Right lung (tissue), 2 donors: ENCODE measurements at regions not wholly inside any gene's neighbourhood (a gene's known extent, or its start where the extent isn't known, plus 50 kb on each side); places are given as distances from the start of the nearest gene placed in this dataset.
"Not testable (repeated sequence)": the region's sequence is repeated elsewhere in the genome, so short reads cannot be mapped to it uniquely, and the experiment has no call there.

Source experiments
- DNase-seq, 2 donors: peaks; one replicate each; pipeline ENCODE4 v3.0.0-alpha.2; 2013

DNA sequence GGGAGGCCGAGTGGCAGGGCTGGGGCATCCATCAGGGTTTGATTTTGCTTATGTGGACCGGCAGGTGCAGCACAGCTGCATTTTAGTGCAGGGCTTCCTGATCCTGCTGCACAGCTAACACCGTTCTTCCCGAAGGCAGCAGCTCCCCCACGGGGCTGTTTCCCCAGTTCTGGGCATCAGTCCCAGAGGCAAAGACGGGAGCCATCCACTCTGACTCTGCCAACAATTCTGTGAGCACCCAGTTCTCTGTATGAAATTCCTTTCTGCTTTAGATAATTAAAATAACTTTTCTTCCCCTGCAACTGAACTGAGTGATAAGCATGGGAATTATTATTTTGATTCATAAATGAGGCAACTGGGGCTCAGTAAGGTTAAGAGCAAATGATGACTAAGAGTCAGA is 262.9 kb upstream of the ATP10A start:
- no peak for DNase-seq

DNA sequence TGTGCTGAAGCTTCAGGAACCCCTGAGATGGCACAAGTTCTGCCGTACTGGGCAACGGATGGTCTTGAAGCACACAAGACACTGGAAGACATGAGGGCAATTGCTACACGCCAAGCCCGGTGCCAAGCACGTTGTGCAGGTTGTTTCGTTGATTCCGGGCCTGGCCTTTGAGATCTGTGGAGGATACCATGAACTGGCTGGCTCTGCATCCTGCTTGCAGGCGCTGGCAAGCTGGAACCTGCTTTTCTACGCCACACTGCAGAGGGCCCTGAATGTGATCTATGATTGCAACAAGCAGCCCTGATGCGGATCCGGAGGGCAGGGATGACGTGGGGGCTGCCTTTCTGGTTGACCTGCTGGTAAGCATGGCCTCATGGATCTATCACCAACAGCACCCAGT is 262.5 kb upstream of the ATP10A start:
- DNase-seq: no peak

DNA sequence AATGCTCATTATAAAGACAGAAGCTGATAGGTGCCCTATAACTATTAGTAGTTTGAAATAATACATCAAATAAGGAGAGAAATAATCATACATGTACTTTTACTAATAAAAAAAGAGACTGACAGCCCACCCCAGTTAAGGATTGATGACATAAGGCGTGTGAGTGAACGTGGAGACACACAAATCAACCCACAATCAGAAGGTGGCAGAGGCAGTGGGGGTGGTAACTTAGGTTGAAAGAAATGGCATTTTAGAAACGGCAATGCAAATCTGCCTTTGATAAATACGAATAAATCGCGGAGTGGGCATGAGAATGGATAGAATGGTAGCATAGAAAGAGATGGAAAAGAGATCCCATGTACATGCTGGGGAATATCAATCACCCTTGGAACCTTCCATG is 256.2 kb upstream of the ATP10A start:
- no peak for DNase-seq

DNA sequence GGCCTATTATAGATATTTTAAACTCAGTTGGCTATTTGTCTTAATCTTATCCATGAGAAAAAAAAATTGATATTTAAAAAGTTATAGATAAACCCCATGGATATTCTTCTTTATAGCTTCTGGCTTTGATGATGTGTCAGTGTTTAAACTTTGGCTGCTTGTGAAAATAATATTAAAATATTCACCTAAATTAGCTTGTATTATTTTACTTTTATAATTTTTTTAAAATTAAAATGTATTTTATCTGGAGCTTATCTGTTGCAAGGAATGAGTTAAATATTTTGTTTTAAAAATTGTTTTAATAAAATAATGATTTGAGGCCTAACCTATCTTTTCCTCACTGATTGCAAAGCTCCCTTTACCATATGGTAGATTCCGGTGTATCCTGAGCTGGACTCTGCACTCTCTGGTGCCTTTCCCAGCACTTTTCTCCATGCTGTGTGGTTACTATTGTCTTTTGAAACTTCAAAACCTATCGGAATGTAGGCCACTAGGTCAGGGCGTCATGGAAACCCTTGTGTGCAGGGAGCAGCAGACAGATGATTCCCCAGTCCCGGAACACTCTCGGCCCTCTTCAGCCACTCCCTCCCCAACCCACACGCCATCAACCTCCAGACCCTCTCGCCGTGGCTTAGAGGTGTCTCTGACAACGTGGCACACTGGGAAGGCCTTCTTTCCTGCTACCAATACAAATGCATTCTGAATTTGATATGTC is 252.3 kb upstream of the ATP10A start:
- DNase-seq: no peak

DNA sequence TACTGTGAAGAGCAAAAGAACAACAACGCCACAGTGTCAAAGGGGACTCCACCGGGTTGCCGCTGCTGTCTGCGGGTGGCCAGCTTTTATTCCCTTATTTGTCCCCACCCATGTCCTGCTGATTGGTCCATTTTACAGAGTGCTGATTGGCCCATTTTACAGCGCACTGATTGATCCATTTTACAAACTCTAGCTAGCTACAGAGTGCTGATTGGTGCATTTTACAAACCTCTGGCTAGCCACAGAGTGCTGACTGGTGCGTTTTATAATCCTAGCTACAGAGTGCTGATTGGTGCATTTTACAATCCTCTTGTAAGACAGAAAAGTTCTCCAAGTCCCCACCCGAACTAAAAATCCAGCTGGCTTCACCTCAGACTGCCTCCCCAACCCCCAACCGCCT is 251.0 kb upstream of the ATP10A start:
- not testable (repeated sequence) for DNase-seq

DNA sequence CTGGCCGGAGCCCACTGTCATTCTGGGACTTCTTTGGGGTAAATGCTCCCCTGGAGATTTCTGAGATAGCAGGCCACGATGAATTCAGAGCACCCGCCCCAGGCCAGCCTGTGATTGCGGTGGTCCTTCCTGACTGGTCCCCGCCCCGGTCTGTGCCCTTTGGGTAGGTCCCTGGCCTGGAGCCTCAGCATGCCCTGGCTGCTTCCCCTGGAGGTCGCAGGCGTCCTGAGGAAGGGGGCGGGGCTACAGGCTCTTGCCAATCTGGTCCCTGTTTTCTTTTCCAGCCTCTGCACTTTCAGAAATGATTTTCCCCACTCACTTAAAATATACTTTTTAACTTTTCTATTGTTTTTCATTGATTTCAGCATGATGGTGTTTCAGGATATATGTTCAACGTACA is 250.2 kb upstream of the ATP10A start:
- no peak for DNase-seq

DNA sequence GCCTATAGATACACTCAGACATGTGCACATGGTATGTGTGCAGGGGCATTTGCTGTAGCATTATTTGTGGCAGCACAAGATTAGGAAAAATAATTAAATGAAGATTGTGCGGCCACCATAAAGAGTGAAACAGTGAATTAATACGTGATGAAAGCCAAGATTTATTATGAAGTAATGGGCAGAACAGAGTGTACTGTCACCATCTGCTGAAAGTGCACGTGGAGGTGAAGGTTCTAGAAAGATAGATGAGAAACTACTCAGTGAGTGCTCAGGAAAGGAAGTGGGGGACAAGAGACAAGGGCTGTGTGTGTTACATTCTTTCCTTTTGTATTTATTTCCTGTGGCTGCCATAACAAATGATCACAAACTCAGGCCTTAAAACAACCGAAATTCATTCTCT is 246.1 kb upstream of the ATP10A start:
- no peak for DNase-seq

DNA sequence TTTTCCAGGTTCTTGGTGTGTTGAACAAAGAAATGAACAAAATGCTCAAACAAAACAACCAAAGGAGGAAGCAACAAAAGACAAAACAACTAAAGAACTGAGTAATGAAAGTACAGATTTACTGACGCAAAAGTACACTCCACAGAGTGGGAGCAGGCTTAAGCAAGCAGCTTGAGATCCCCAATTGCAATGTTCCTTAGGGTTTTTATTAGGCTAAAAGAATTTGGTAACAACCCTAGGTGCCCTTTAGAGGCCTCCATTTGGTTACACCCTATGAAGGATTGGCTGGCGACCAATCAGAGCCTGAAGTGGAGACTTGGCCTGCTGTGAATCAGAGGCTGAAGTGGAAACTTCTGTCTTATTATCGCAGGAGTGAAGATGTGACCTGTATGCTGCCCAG is 243.4 kb upstream of the ATP10A start:
- DNase-seq: no peak

DNA sequence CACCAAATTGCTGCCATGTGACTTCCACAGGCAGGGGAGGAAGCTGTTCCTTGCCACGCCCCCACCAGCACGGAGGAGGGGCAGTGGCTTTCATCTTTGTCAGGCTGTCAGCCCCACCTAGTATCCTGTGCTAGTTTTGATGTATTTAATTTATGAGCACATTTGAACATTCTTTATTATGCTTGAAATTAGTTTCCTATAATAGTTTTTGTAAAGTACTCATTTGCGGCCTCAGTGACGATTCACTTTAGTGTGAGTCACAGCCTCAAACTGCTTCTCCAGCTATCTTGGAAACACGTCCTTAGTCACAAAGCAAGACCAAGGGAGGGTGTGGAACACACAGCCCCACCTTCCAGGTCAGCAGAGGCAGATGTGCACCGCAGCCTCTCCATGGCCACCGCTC is 239.9 kb upstream of the ATP10A start:
- no peak for DNase-seq

DNA sequence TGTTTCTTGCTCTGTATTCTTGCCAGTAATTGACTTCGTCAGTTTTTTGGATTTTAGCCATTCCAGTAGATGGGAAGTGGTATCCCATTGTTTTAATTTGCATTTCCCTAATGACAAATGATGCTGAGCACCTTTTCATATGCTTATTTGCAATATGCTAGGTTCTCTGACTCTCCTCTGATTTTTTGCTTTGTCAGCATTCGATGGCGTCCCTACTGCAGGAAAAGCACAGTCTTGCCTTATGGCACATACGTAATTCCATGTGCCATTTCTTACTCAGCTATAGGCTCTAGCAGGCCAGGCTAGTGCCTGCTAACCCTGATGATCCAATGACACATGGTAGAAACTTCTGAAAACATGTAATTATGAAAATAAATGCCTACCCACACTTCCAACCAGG is 239.2 kb upstream of the ATP10A start:
- DNase-seq: no peak

DNA sequence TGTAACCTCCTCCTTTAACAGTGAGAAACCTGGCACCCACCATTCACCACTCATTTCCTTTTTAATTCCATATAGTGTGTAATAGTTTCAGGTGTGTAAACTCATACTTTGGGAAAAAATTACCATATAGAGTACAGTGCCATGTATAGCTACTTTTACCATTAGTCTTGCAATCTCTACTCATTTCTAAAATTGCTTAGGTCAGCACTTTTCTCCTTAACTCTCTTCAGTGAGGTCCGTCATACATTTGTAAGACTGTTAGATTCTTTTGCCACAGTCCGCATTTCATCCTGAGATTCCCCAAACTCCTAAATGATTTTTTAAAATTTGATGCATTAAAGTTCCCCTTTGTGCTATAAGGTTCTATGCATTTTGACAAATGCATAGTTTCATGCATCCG is 238.3 kb upstream of the ATP10A start:
- DNase-seq: no peak

DNA sequence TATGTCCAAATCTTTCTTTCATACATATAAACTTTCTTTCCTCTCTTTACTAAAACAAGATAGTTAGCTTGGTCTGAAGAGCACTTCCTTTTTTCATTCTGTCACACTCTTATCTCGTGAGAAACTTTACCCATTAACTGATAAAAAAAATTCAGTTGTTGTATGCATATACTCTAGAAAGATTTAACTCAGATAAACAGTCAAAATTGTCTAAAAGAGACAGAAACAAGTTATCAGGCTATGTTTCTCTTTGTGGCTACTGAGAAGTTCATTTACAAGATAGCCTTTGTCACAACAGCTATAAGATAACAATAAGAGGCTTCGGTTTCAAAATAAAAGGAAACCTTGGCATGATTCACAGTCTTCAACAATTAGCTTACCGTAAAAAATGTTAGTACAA is 235.7 kb upstream of the ATP10A start:
- no peak for DNase-seq

DNA sequence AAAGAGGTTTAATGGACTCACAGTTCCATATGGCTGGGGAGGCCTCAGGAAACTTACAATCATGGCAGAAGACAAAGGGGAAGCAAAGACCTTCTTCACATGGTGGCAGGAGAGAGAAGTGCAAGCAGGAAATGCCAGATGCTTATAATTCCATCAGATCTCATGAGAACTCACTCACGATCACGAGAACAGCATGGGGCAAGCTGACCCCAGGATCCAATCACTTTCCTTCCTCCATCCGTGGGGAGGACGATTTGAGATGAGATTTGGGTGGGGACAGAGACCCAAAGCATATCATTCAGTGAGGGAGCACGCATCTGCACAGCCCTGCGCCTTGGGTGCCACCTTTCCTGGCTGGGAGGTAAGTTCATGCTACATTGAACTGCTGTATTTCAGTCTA is 234.1 kb upstream of the ATP10A start:
- DNase-seq: no peak

DNA sequence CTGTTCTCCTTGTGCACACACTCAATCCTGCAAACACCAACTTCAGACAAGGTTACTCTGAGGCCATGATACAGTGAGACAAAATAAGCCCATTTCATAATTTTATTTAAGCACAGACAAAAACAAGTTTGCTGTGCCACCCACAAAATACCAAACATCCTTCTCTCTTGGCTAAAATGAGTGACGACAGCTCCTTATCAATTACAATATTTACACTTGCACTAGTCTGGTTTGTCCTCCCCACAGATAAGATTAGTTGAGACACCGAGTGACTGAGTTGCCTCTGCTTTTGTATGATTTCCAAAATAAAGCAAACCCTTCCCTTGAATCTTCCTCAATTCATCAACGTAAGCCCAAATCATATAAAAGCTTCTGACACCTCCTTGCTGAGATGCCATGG is 233.5 kb upstream of the ATP10A start:
- no peak for DNase-seq

DNA sequence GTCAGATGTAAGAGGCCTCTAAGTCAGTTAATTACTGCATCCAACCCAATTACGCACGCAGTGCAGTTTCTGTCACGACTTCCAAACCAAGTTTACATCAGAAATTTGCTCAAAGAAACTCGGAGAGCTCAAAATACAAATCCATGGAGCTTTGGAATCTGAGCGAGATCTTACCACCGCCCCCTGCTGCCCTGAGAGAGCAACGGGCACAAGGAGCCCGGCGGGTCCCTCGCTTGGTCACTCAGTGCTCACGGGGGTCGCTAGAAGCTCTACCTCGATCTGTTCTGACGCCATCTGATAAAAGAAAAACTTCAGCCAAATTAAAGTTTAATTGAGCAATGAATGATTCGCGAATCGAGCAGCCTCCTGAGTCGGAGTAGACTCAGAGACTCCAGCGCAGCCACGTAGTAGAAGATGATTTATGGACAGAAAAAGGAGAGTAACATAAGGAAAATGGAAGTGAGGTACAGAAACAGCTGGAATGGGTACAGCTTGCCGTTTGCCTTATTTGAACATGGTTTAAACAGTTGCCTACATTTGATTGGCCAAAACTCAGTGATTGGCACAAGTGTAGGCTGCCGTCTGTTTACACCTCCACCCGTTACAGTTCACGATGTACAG is 232.7 kb upstream of the ATP10A start:
- DNase-seq: no peak

DNA sequence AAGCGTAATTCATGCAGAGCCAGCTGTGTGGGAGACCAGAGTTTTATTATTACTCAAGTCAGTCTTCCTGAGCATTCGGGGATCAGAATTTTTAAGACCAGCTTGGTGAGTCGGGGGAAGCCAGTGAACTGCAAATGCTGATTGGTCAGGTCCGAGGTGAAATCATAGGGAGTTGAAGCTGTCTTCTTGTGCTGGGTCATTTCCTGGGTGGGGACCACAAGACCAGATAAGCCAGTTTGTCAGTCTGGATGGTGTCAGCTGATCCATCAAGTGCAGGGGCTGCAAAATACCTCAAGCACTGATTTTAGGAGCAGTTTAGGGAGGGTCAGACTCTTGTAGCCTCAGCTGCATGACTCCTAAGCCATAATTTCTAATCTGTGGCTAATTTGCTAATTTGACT is 228.1 kb upstream of the ATP10A start:
- DNase-seq: no peak

DNA sequence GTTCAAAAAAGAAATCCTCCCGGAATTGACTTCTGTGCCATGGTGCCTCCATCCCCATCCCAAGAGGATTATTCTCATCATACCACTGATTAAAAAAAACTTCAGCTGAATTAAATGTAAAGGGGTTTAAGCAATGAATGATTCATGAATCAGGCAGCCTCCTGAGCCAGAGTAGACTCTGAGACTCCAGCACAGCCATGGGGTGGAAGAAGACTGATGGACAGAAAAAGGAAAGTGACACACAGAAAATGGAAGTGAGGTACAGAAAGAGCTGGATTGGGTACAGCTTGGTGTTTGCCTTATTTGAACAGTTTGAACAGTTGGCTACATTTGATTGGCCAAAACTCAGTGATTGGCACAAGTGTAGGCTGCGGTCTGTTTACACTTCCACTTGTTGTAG is 224.8 kb upstream of the ATP10A start:
- no peak for DNase-seq

DNA sequence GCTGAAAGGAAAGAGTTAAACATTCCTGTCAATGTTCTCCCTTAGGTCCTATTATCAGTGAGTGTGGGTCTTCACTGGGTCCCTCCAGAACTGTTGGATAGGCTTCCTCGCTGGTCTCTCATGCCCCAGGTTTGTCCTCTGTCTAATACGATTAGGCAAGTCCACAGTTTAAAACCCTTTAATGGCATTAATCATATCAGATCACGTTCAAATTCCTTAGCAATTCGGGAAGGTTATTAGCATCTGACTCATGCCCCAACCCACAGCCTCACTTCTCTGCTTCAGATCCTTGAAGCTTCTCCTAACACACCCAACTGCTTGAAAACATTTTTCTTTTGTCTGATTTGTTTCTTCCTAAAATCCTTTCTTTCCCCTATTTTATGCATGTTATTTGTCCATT is 224.3 kb upstream of the ATP10A start:
- no peak for DNase-seq

DNA sequence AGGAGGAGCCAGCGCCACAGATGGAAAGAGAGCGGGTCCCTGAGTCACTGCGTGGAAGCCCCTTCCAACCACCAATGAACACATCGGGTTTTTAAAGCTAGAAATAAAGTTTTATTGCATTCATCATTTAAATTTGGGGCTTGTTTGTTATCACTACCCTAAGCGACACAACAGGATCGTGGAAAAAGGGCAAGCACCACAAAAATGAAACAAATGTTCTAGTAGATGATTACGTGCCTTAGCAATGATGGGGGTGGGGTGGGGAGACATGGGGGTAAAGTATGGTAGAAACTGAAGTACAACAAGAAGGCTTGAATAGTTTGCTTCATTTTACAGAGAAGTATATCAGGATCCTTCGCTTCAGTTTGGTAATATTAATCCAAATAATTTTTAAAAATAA is 221.6 kb upstream of the ATP10A start:
- no peak for DNase-seq

DNA sequence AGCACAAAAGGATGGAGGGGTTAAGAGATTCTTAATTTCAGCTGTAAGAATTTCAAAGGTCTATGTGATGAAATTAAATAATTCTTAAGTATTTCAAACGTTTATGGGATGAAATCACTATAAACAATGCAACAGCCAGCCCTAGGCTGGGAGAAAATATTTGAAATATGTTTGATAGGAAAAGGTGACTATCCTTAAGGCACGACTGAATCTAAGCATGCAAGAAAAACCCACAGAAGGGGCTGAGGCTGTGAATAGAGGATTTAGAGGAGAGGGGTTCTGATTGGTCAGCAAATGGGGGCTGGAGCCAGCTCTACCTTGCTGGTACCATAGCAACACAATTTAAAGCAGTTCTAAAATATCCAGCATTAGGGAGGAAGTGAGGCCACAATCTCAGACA is 220.8 kb upstream of the ATP10A start:
- DNase-seq: no peak

DNA sequence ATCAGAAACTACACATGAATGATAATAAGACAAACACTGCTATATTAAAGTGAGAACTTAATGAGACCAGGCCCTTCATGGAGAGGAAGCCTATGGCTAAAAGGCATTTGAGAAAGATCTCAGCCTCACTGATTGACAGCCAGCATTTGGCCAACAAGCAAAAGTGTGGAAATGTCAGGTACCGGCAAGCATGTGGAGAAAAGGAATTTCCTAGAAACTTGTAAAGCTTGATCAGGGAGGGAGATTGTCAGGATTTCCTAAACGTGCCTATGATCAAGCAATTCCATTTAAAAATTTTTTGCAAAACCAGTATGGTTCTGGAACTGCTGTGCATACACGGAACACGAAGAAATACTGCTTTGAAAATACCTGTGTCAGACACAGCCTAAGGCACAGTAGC is 220.3 kb upstream of the ATP10A start:
- no peak for DNase-seq

DNA sequence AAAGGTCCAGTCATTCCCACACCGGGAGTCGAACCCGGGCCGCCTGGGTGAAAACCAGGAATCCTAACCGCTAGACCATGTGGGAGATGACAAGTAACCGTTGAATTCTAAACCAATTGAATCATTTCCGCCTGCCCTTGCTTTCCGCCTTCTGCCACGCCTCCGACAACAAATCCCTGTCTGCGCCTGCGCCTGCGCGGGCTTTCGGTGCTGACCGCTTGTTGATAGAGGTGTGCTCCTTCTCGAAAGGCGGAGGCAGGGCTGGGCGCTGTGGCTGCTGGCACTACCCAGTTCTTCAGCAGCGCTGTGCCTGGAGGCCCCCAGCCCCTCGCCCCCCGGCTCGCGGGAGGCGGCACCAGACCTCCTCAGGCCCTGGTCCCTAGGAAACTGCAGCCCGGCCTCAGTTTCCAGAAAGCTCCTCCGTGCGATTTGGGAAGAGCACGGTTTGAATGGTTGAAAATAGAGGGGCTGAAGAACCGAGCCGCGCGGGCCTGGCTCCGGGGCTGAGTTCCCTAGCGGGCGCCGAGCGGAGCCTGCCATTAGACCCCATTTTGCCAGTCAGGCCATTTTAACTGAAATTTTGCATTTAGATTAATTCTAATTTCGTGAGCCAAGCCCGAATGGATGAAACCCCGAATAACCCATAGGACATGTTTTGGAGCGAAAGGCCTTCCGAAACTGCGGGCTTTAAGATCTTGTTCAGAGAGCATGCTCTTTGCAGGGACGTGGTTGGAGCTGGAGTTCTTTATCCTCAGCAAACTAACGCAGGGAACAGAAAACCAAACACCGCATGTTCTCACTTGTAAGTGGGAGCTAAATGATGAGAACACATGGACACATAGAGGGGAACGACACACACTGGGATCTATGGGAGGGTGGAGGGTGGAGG is 219.3 kb upstream of the ATP10A start:
- peak; percentile 95 to 99 for DNase-seq

DNA sequence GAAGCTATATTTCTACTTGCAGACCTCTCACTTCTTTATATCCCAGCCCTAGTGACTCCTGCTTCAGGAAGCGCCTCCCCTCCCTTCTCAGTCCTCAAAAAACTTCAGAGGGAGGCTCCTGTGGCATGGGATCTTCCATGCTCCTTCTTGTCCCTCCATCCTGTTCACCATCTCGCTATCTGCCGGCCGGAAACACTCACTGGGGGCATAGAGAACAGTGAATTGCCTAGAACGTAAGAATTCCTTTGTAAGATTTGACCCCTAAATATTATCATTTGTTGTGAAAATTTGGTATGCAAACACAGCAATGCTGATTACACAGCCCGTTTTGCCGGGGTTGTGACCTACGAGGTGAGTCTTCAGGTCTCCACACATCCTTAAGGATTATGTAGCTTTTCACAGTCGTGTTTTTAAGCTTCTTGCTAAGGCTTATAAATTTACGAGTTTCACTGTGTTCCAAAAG is 218.7 kb upstream of the ATP10A start:
- no peak for DNase-seq
